ENCODE measurements at regions not wholly inside any gene's neighbourhood (a gene's known extent, or its start where the extent isn't known, plus 50 kb on each side); places are given as distances from the start of the nearest gene placed in this dataset.

- DNase-seq = no peak
Observed at GRCh38 chr3:64464955-64465354, 222.8 kb downstream of the ADAMTS9 start.

GRCh38 chr3:64463981-64464380, 223.8 kb downstream of the ADAMTS9 start:
- no peak for DNase-seq

GRCh38 chr3:64462203-64462602, 225.6 kb downstream of the ADAMTS9 start:
- DNase-seq = no peak

- no peak for DNase-seq
Observed at GRCh38 chr3:64460877-64461276, 226.9 kb downstream of the ADAMTS9 start.

- no peak for DNase-seq
Observed at GRCh38 chr3:64460141-64460730, 227.6 kb downstream of the ADAMTS9 start.

- no peak for DNase-seq
Observed at GRCh38 chr3:64459711-64460110, 228.1 kb downstream of the ADAMTS9 start.

- DNase-seq = no peak
Observed at GRCh38 chr3:64457811-64458210, 230.0 kb downstream of the ADAMTS9 start.

GRCh38 chr3:64456674-64457073, 231.1 kb downstream of the ADAMTS9 start:
- no peak for DNase-seq

- DNase-seq = no peak
Observed at GRCh38 chr3:64455351-64455750, 230.1 kb upstream of the PRICKLE2 start.

- DNase-seq = no peak
Observed at GRCh38 chr3:64454768-64455167, 229.5 kb upstream of the PRICKLE2 start.

GRCh38 chr3:64454179-64454578, 228.9 kb upstream of the PRICKLE2 start:
- no peak for DNase-seq

- DNase-seq = no peak
Observed at GRCh38 chr3:64451283-64452012, 226.2 kb upstream of the PRICKLE2 start.

GRCh38 chr3:64450396-64450956, 225.2 kb upstream of the PRICKLE2 start:
- no peak for DNase-seq

- no peak for DNase-seq
Observed at GRCh38 chr3:64449026-64449425, 223.8 kb upstream of the PRICKLE2 start.

- no peak for DNase-seq
Observed at GRCh38 chr3:64445944-64446300, 220.7 kb upstream of the PRICKLE2 start.

GRCh38 chr3:64445109-64445943, 220.1 kb upstream of the PRICKLE2 start:
- no peak for DNase-seq

GRCh38 chr3:64444490-64445108, 219.3 kb upstream of the PRICKLE2 start:
- DNase-seq = no peak

GRCh38 chr3:64443546-64444381, 218.5 kb upstream of the PRICKLE2 start:
- no peak for DNase-seq

- no peak for DNase-seq
Observed at GRCh38 chr3:64441861-64442260, 216.6 kb upstream of the PRICKLE2 start.

GRCh38 chr3:64440498-64440897, 215.2 kb upstream of the PRICKLE2 start:
- DNase-seq = no peak

GRCh38 chr3:64438812-64439211, 213.5 kb upstream of the PRICKLE2 start:
- no peak for DNase-seq

- DNase-seq = no peak
Observed at GRCh38 chr3:64438066-64438465, 212.8 kb upstream of the PRICKLE2 start.

Data from NCI-H1436 treated with DMSO at 0.1 percent for 48 hours (cell line).